ENCODE measurements at regions not wholly inside any gene's neighbourhood (a gene's known extent, or its start where the extent isn't known, plus 50 kb on each side); places are given as distances from the start of the nearest gene placed in this dataset.

GRCh38 chr5:6279607-6280006 is 98.7 kb downstream of the MED10 start:
- in situ Hi-C loops (cut with MboI; ENCODE audit: low sequenced_read_pairs, unreplicated experiment) = no loop called here
- no peak for TF ChIP-seq CTCF (IDR thresholded peaks at IDR 0.05; ENCODE audit: borderline replicate concordance, control extremely low read depth, extremely low read depth, insufficient read depth, missing control alignments)
- no peak for DNase-seq (ENCODE audit: low spot score)

- no peak for TF ChIP-seq CTCF (IDR thresholded peaks at IDR 0.05; ENCODE audit: borderline replicate concordance, control extremely low read depth, extremely low read depth, insufficient read depth, missing control alignments)
- DNase-seq (ENCODE audit: low spot score) = peak; percentile 26
- in situ Hi-C loops (cut with MboI; ENCODE audit: low sequenced_read_pairs, unreplicated experiment) = no loop called here
Observed at GRCh38 chr5:6274846-6275543, 103.4 kb downstream of the MED10 start.

- in situ Hi-C loops (cut with MboI; ENCODE audit: low sequenced_read_pairs, unreplicated experiment) = no loop called here
- TF ChIP-seq CTCF (IDR thresholded peaks at IDR 0.05; ENCODE audit: borderline replicate concordance, control extremely low read depth, extremely low read depth, insufficient read depth, missing control alignments) = no peak
- no peak for DNase-seq (ENCODE audit: low spot score)
Observed at GRCh38 chr5:6273749-6274148, 104.6 kb downstream of the MED10 start.

- no peak for TF ChIP-seq CTCF (IDR thresholded peaks at IDR 0.05; ENCODE audit: borderline replicate concordance, control extremely low read depth, extremely low read depth, insufficient read depth, missing control alignments)
- in situ Hi-C loops (cut with MboI; ENCODE audit: low sequenced_read_pairs, unreplicated experiment) = no loop called here
- no peak for DNase-seq (ENCODE audit: low spot score)
Observed at GRCh38 chr5:6273090-6273735, 105.1 kb downstream of the MED10 start.

- DNase-seq (ENCODE audit: low spot score) = no peak
- no peak for TF ChIP-seq CTCF (IDR thresholded peaks at IDR 0.05; ENCODE audit: borderline replicate concordance, control extremely low read depth, extremely low read depth, insufficient read depth, missing control alignments)
- in situ Hi-C loops (cut with MboI; ENCODE audit: low sequenced_read_pairs, unreplicated experiment) = no loop called here
Observed at GRCh38 chr5:6269925-6270324, 108.4 kb downstream of the MED10 start.

- TF ChIP-seq CTCF (IDR thresholded peaks at IDR 0.05; ENCODE audit: borderline replicate concordance, control extremely low read depth, extremely low read depth, insufficient read depth, missing control alignments) = no peak
- in situ Hi-C loops (cut with MboI; ENCODE audit: low sequenced_read_pairs, unreplicated experiment) = no loop called here
Observed at GRCh38 chr5:6266671-6267197, 111.6 kb downstream of the MED10 start.

More at GRCh38 chr5:6266671-6267197, 111.6 kb downstream of the MED10 start:
- no peak for DNase-seq (ENCODE audit: low spot score)

Measured in GM13976 (cell line).